ENCODE measurements at regions not wholly inside any gene's neighbourhood (a gene's known extent, or its start where the extent isn't known, plus 50 kb on each side); places are given as distances from the start of the nearest gene placed in this dataset.

GRCh38 chr5:42361315-42361688, 61.9 kb upstream of the GHR start:
- TF ChIP-seq CTCF (IDR thresholded peaks at IDR 0.05) = no peak
- TF ChIP-seq EZH2 (IDR thresholded peaks at IDR 0.05) = no peak
